GM19351 (cell line): ENCODE measurements at regions not wholly inside any gene's neighbourhood (a gene's known extent, or its start where the extent isn't known, plus 50 kb on each side); places are given as distances from the start of the nearest gene placed in this dataset.
"Not testable (repeated sequence)": the region's sequence is repeated elsewhere in the genome, so short reads cannot be mapped to it uniquely, and the experiment has no call there.

Experiments
- ATAC-seq: cut with Tn5 transposase; IDR thresholded peaks from one replicate; pipeline ENCODE4 v1.9.1; 2021; ENCODE audit warnings: mild to moderate bottlenecking, moderate library complexity; ENCODE audit not compliant: unreplicated experiment

GRCh38 chr14:19120383-19120782 is 153.1 kb downstream of the POTEM start:
- not testable (repeated sequence) for ATAC-seq

DNA sequence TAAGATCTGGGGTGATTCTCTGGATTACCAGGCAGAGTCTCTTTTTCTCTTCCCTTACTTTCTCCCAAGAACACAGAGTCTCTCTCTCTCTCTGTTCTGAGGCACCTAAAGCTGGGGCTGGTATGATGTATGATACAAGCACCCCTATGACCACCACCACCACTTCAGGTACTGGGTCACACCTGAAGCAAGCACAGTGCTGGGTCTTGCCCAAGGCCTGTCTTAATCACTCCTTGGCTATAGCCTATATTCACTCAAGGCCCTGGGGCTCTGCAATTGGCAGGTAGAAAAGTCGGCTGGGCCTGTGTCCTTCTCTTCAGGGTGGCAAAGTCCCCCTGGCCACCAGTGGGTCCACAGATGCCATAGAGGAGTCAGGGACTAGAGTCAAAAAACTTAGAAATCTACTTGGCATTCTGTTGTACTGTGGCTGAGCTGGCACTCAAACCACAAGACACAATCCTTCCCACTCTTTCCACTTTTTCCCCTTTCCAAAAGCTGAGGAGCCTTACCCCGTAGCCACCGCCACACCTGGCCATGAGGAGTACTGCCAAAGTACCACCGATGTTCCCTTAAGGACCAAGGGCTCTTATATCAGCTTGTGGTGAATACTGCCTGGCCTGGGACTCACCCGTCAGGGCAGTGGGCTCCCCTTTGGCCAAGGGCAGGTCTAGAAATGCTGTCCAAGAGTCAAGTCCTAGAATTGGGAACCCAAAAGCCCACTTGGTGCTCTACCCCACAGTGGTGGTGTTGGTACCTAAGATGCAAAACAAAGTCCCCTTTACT is 159.2 kb downstream of the POTEM start:
- ATAC-seq: not testable (repeated sequence)

GRCh38 chr14:19127664-19128435 is 160.6 kb downstream of the POTEM start:
- ATAC-seq: not testable (repeated sequence)

GRCh38 chr14:19131553-19131952 is 164.3 kb downstream of the POTEM start:
- ATAC-seq: not testable (repeated sequence)

GRCh38 chr14:19132013-19132835 is 165.0 kb downstream of the POTEM start:
- not testable (repeated sequence) for ATAC-seq

DNA sequence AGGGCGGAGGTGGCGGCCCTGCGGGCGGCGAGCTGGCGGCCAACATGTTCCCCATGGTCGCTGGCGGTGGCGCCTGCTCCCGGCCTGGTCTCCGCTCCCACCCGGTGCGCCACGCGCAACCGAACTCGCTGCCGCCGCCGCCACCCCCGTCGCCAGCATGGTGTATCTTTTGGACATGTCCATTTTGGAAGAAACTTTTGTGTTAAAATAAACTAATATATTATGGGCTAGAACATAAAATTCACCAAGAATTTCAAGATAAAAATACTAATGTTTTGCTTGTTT is 165.5 kb downstream of the POTEM start:
- ATAC-seq: not testable (repeated sequence)

GRCh38 chr14:19157106-19157709 is 190.0 kb downstream of the POTEM start:
- ATAC-seq: not testable (repeated sequence)

- ATAC-seq: not testable (repeated sequence)
These were observed 190.8 kb downstream of the POTEM start for GRCh38 chr14:19158012-19158411.

GRCh38 chr14:19158588-19158987 is 191.4 kb downstream of the POTEM start:
- ATAC-seq: not testable (repeated sequence)

GRCh38 chr14:19159003-19159625 is 191.9 kb downstream of the POTEM start:
- not testable (repeated sequence) for ATAC-seq

- not testable (repeated sequence) for ATAC-seq
These were observed 193.1 kb downstream of the POTEM start for GRCh38 chr14:19160379-19160778.

DNA sequence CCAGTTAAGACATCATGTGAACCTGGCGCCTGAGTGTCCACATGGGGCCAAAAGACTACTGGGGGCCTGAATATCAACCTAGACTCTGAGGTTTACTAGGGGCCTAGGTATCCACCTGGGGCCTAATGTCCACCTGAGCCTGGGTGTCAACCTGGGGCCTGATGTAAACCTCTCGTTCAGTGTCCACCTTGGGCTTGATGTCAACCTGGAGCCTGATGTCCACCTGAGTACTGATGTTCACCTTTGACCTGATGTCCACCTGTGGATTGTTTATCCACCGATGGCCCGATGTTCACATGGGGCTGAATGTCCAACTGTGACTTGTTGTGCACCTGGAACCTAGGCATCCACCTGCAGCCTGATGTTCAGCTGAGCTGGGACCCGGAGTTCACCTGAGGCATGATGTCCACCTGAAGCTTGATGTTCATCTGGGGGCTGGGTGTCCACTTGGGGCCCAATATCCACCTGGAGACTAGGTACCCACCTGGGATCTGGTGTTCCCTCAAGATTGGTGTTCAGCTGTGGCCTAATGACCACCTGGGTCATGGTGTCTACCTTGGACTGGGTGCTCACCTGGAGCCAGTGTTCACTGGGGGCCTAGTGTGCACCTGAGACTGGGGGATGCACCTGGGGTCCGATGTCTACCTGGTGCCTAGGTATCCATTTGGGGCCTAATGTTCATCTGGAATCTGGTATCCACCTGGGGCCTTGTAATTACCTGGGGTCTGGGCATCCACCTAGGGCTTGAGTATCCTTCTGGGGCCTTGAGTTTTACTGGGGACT is 194.2 kb downstream of the POTEM start:
- not testable (repeated sequence) for ATAC-seq

- ATAC-seq: not testable (repeated sequence)
These were observed 194.9 kb downstream of the POTEM start for GRCh38 chr14:19162034-19162706.

DNA sequence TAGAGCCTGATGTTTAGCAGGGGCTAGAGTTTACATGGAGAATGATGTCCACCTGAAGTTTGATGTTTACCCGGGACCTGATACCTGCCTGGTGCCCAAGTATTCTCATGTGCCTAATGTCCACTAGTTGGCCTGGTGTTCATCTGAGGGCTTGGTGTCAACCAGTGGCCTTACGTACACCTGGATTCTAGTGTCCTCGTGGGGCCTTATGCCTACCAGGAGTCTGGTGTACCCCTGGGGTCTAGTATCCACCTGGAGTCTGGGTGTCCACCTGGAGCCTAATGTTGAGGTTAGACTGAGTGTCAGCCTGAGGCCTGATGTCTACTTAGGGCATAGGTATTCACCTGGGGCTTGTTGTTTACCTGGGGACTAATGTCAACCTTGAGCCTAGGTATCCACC is 195.7 kb downstream of the POTEM start:
- not testable (repeated sequence) for ATAC-seq

- not testable (repeated sequence) for ATAC-seq
These were observed 196.7 kb downstream of the POTEM start for GRCh38 chr14:19163891-19164290.

- ATAC-seq: not testable (repeated sequence)
These were observed 197.2 kb downstream of the POTEM start for GRCh38 chr14:19164426-19164825.

DNA sequence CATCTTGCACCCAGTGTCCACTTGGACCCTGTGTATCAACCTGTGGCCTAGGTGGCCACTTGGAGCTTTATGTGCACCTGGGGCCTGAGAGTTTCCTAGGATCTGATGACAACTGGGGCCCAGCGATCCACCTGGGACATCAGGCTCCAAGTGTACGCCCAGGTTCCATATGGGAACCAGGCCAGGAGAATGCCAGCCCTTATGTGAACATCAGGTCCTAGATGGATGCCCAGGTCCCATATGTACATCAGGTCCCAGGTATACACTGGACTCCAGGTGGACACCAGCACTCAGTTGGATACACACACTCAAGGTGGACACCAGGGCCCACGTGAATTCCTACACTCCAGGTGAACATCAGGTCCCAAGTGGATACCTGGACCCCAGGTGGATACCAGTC is 198.8 kb downstream of the POTEM start:
- ATAC-seq: not testable (repeated sequence)

- not testable (repeated sequence) for ATAC-seq
These were observed 200.4 kb downstream of the POTEM start for GRCh38 chr14:19167454-19168190.
